ENCODE measurements at regions not wholly inside any gene's neighbourhood (a gene's known extent, or its start where the extent isn't known, plus 50 kb on each side); places are given as distances from the start of the nearest gene placed in this dataset.

GRCh38 chr5:54717870-54718269 is 200.3 kb downstream of the SNX18 start:
- DNase-seq (ENCODE audit: low read depth): no peak

- no peak for DNase-seq (ENCODE audit: low read depth)
Observed at GRCh38 chr5:54717459-54717858, 199.9 kb downstream of the SNX18 start.

GRCh38 chr5:54713923-54714581 is 196.5 kb downstream of the SNX18 start:
- peak; percentile 92 for DNase-seq (ENCODE audit: low read depth)

GRCh38 chr5:54709096-54709495 is 191.5 kb downstream of the SNX18 start:
- DNase-seq (ENCODE audit: low read depth): no peak

GRCh38 chr5:54707841-54708240 is 190.3 kb downstream of the SNX18 start:
- no peak for DNase-seq (ENCODE audit: low read depth)

- no peak for DNase-seq (ENCODE audit: low read depth)
Observed at GRCh38 chr5:54705994-54706653, 188.6 kb downstream of the SNX18 start.

- no peak for DNase-seq (ENCODE audit: low read depth)
Observed at GRCh38 chr5:54704825-54705224, 187.3 kb downstream of the SNX18 start.

- DNase-seq (ENCODE audit: low read depth): no peak
Observed at GRCh38 chr5:54704333-54704732, 186.8 kb downstream of the SNX18 start.

GRCh38 chr5:54703565-54704255 is 186.2 kb downstream of the SNX18 start:
- no peak for DNase-seq (ENCODE audit: low read depth)

GRCh38 chr5:54703133-54703532 is 185.6 kb downstream of the SNX18 start:
- DNase-seq (ENCODE audit: low read depth): peak; percentile 56

GRCh38 chr5:54702470-54702869 is 184.9 kb downstream of the SNX18 start:
- no peak for DNase-seq (ENCODE audit: low read depth)

GRCh38 chr5:54700986-54701578 is 183.5 kb downstream of the SNX18 start:
- peak; percentile 99 for DNase-seq (ENCODE audit: low read depth)

- no peak for DNase-seq (ENCODE audit: low read depth)
Observed at GRCh38 chr5:54696931-54697330, 179.4 kb downstream of the SNX18 start.

- no peak for DNase-seq (ENCODE audit: low read depth)
Observed at GRCh38 chr5:54696346-54696745, 178.8 kb downstream of the SNX18 start.

- no peak for DNase-seq (ENCODE audit: low read depth)
Observed at GRCh38 chr5:54695198-54695966, 177.8 kb downstream of the SNX18 start.

GRCh38 chr5:54693936-54694657 is 176.5 kb downstream of the SNX18 start:
- no peak for DNase-seq (ENCODE audit: low read depth)

GRCh38 chr5:54692631-54693030 is 175.1 kb downstream of the SNX18 start:
- DNase-seq (ENCODE audit: low read depth): no peak

GRCh38 chr5:54691656-54692055 is 174.1 kb downstream of the SNX18 start:
- DNase-seq (ENCODE audit: low read depth): no peak

- DNase-seq (ENCODE audit: low read depth): no peak
Observed at GRCh38 chr5:54689411-54690251, 172.1 kb downstream of the SNX18 start.

GRCh38 chr5:54680998-54681397 is 163.4 kb downstream of the SNX18 start:
- no peak for DNase-seq (ENCODE audit: low read depth)

- no peak for DNase-seq (ENCODE audit: low read depth)
Observed at GRCh38 chr5:54679686-54680085, 162.1 kb downstream of the SNX18 start.
